ENCODE measurements at regions not wholly inside any gene's neighbourhood (a gene's known extent, or its start where the extent isn't known, plus 50 kb on each side); places are given as distances from the start of the nearest gene placed in this dataset.

GRCh38 chr5:158619083-158619788, 480.5 kb downstream of the EBF1 start:
- TF ChIP-seq CTCF (IDR thresholded peaks at IDR 0.05): no peak
- no peak for TF ChIP-seq E2F5 (CRISPR knock-in tag; IDR thresholded peaks at IDR 0.05)
- TF ChIP-seq STAT6 (CRISPR knock-in tag; conservative IDR thresholded peaks at IDR 0.05; ENCODE audit: low read depth): no peak
- no peak for TF ChIP-seq RELA (CRISPR knock-in tag; IDR thresholded peaks at IDR 0.05; ENCODE audit: borderline replicate concordance)
- TF ChIP-seq JUN (CRISPR knock-in tag; IDR thresholded peaks at IDR 0.05): no peak
- no peak for TF ChIP-seq CREB1 (CRISPR knock-in tag; IDR thresholded peaks at IDR 0.05)
- TF ChIP-seq ATF3 (CRISPR knock-in tag; conservative IDR thresholded peaks at IDR 0.05): no peak
- no peak for TF ChIP-seq TCF7 (CRISPR knock-in tag; IDR thresholded peaks at IDR 0.05; ENCODE audit: low read depth)
- TF ChIP-seq CDX4 (CRISPR knock-in tag; IDR thresholded peaks at IDR 0.05; ENCODE audit: borderline replicate concordance): no peak
- no peak for TF ChIP-seq SP1 (CRISPR knock-in tag; conservative IDR thresholded peaks at IDR 0.05)
- no peak for TF ChIP-seq ZSCAN18 (CRISPR knock-in tag; IDR thresholded peaks at IDR 0.05)
- TF ChIP-seq NR3C1 (CRISPR knock-in tag; conservative IDR thresholded peaks at IDR 0.05; ENCODE audit: low read depth): no peak

Data from WTC11 (cell line).